ENCODE measurements at regions not wholly inside any gene's neighbourhood (a gene's known extent, or its start where the extent isn't known, plus 50 kb on each side); places are given as distances from the start of the nearest gene placed in this dataset.

DNA sequence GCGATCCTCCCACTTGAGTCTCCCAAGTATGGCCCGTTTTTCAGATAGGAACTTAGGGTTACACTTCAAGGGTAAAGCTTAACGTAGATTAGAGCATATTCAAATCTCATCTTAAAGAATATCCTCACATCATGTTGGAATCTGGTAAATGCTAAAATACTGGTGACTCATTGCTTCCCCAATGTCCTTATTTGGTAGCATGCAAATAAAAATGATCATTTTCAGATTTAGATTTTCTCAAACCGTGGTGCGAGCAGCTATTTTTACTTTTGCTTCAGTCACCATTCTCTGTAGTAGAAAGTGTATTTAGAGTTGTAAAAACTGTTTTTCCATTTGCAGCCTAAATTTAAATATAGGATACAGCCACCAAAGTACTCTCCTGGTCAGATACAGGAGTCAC lies 101.5 kb upstream of the MAML3 start:
- TF ChIP-seq SRF (IDR thresholded peaks at IDR 0.05; ENCODE audit: low read depth): no peak
- TF ChIP-seq, protein P1, sequence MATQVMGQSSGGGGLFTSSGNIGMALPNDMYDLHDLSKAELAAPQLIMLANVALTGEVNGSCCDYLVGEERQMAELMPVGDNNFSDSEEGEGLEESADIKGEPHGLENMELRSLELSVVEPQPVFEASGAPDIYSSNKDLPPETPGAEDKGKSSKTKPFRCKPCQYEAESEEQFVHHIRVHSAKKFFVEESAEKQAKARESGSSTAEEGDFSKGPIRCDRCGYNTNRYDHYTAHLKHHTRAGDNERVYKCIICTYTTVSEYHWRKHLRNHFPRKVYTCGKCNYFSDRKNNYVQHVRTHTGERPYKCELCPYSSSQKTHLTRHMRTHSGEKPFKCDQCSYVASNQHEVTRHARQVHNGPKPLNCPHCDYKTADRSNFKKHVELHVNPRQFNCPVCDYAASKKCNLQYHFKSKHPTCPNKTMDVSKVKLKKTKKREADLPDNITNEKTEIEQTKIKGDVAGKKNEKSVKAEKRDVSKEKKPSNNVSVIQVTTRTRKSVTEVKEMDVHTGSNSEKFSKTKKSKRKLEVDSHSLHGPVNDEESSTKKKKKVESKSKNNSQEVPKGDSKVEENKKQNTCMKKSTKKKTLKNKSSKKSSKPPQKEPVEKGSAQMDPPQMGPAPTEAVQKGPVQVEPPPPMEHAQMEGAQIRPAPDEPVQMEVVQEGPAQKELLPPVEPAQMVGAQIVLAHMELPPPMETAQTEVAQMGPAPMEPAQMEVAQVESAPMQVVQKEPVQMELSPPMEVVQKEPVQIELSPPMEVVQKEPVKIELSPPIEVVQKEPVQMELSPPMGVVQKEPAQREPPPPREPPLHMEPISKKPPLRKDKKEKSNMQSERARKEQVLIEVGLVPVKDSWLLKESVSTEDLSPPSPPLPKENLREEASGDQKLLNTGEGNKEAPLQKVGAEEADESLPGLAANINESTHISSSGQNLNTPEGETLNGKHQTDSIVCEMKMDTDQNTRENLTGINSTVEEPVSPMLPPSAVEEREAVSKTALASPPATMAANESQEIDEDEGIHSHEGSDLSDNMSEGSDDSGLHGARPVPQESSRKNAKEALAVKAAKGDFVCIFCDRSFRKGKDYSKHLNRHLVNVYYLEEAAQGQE (IDR thresholded peaks at IDR 0.05; ENCODE audit: low read depth): no peak

Measured in HCT116 (cell line).